ENCODE measurements at regions not wholly inside any gene's neighbourhood (a gene's known extent, or its start where the extent isn't known, plus 50 kb on each side); places are given as distances from the start of the nearest gene placed in this dataset.

GRCh38 chr6:163954088-163954775, 539.7 kb downstream of the QKI start:
- Mint-ChIP-seq H3K4me1 (ENCODE audit: low read depth, unreplicated experiment) (no peaks in the 10 kb centered on the region), H3K27ac (ENCODE audit: unreplicated experiment) (no peak overlapping the region), H3K36me3 (ENCODE audit: insufficient read depth, unreplicated experiment) (no peaks in the 10 kb centered on the region), H3K9me3 (ENCODE audit: unreplicated experiment) (no peaks in the 10 kb centered on the region), H3K27me3 (ENCODE audit: insufficient read depth, unreplicated experiment) (peaks cover 3% of the 10 kb centered on the region), H3K4me3 (ENCODE audit: unreplicated experiment) (no peak overlapping the region)
- TF ChIP-seq, protein P1, sequence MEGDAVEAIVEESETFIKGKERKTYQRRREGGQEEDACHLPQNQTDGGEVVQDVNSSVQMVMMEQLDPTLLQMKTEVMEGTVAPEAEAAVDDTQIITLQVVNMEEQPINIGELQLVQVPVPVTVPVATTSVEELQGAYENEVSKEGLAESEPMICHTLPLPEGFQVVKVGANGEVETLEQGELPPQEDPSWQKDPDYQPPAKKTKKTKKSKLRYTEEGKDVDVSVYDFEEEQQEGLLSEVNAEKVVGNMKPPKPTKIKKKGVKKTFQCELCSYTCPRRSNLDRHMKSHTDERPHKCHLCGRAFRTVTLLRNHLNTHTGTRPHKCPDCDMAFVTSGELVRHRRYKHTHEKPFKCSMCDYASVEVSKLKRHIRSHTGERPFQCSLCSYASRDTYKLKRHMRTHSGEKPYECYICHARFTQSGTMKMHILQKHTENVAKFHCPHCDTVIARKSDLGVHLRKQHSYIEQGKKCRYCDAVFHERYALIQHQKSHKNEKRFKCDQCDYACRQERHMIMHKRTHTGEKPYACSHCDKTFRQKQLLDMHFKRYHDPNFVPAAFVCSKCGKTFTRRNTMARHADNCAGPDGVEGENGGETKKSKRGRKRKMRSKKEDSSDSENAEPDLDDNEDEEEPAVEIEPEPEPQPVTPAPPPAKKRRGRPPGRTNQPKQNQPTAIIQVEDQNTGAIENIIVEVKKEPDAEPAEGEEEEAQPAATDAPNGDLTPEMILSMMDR (IDR thresholded peaks at IDR 0.05; ENCODE audit: insufficient read depth in 1 of 2, low read depth in 1 of 2, low read length in 1 of 2, severe bottlenecking in 1 of 2, unreplicated experiment in 1 of 2), result no peak
- intact Hi-C loops (cut with micrococcal nuclease; ENCODE audit: unreplicated experiment), result loop anchor here (10.0 kb wide), 1 partner anchor 209 kb away; no protein-coding TSS in a partner anchor
- no TSS peak for BruUV-seq (replicated peaks)
- ChIA-PET CTCF (no interaction called here), POLR2A (no interaction called here)
- Histone ChIP-seq H3K4me1 (no peaks in the 10 kb centered on the region), H3K4me3 (ENCODE audit: low read depth, low read length) (no peak overlapping the region), H3K9me3 (no peaks in the 10 kb centered on the region), H3K27me3 (replicated peaks; ENCODE audit: control insufficient read depth, insufficient read depth, low read length) (no peaks in the 10 kb centered on the region), H3K36me3 (ENCODE audit: control insufficient read depth, insufficient read depth, low read length) (no peaks in the 10 kb centered on the region)
- no peak for DNase-seq

DNA sequence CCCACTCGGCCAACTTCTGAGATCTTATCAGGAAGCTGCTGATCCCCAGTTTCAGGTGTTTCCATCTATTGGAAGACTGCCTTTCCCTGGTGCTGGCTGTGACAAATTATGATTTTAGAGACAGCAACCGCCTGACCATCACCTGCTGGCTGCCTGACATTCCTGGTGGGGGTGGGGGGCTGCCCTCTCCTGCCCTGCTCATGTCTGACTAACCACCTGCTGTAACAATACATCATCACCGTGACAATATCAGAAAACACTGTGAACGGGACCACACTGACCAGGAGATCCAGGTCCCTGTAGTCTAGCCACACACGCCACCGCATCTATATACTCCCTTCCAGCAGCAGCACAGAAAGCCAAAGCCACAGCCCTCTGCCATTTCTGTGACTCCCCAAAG, 537.5 kb downstream of the QKI start:
- CTCF ChIA-PET, result no interaction called here
- Mint-ChIP-seq H3K4me3 (ENCODE audit: unreplicated experiment) (no peak overlapping the region), H3K9me3 (ENCODE audit: unreplicated experiment) (peaks cover 7% of the 10 kb centered on the region), H3K36me3 (ENCODE audit: insufficient read depth, unreplicated experiment) (no peaks in the 10 kb centered on the region), H3K27me3 (ENCODE audit: insufficient read depth, unreplicated experiment) (peaks cover 6% of the 10 kb centered on the region), H3K4me1 (ENCODE audit: low read depth, unreplicated experiment) (no peaks in the 10 kb centered on the region), H3K27ac (ENCODE audit: unreplicated experiment) (no peak overlapping the region)
- no peaks in the 10 kb centered on the region for H3K4me1 ChIP-seq
- POLR2A ChIA-PET, result no interaction called here
- H3K36me3 ChIP-seq (ENCODE audit: control insufficient read depth, insufficient read depth, low read length), result no peaks in the 10 kb centered on the region
- H3K9me3 ChIP-seq, result no peaks in the 10 kb centered on the region
- DNase-seq, result no peak
- intact Hi-C loops (cut with micrococcal nuclease; ENCODE audit: unreplicated experiment), result loop anchor here (10.0 kb wide), 1 partner anchor 207 kb away; no protein-coding TSS in a partner anchor
- TF ChIP-seq, protein P1 (IDR thresholded peaks at IDR 0.05; ENCODE audit: insufficient read depth in 1 of 2, low read depth in 1 of 2, low read length in 1 of 2, severe bottlenecking in 1 of 2, unreplicated experiment in 1 of 2), result no peak
- H3K27me3 ChIP-seq (replicated peaks; ENCODE audit: control insufficient read depth, insufficient read depth, low read length), result no peaks in the 10 kb centered on the region
- BruUV-seq (replicated peaks), result no TSS peak
- H3K4me3 ChIP-seq (ENCODE audit: low read depth, low read length), result no peak overlapping the region

DNA sequence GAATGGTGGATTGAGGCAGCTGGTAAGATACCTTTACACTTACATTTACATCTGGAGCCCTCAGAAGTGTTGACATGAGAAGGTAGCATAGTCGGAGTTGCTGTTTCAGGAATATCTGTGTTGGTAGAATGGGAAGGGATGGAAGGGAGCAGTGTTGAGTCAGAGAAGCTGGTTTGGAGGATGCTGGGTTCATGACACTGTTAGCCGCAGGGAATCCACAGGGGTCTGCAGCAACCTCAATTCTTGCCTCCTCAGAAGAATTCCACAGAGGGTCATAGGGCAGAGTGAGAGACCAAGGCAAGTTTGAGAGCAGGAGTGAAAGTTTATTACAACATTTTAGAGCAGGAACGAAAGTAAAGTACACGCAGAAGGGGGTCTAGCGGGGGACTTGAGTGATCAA, 536.8 kb downstream of the QKI start:
- no peaks in the 10 kb centered on the region for H3K9me3 ChIP-seq
- DNase-seq, result no peak
- intact Hi-C loops (cut with micrococcal nuclease; ENCODE audit: unreplicated experiment), result loop anchor here (10.0 kb wide), 1 partner anchor 207 kb away; no protein-coding TSS in a partner anchor
- POLR2A ChIA-PET, result no interaction called here
- Mint-ChIP-seq H3K36me3 (ENCODE audit: insufficient read depth, unreplicated experiment) (no peaks in the 10 kb centered on the region), H3K4me1 (ENCODE audit: low read depth, unreplicated experiment) (no peaks in the 10 kb centered on the region), H3K4me3 (ENCODE audit: unreplicated experiment) (no peak overlapping the region), H3K27ac (ENCODE audit: unreplicated experiment) (no peak overlapping the region), H3K9me3 (ENCODE audit: unreplicated experiment) (peaks cover 7% of the 10 kb centered on the region), H3K27me3 (ENCODE audit: insufficient read depth, unreplicated experiment) (peaks cover 6% of the 10 kb centered on the region)
- CTCF ChIA-PET, result no interaction called here
- BruUV-seq (replicated peaks), result no TSS peak
- no peaks in the 10 kb centered on the region for H3K4me1 ChIP-seq
- TF ChIP-seq, protein P1 (IDR thresholded peaks at IDR 0.05; ENCODE audit: insufficient read depth in 1 of 2, low read depth in 1 of 2, low read length in 1 of 2, severe bottlenecking in 1 of 2, unreplicated experiment in 1 of 2), result no peak
- H3K27me3 ChIP-seq (replicated peaks; ENCODE audit: control insufficient read depth, insufficient read depth, low read length), result no peaks in the 10 kb centered on the region
- no peak overlapping the region for H3K4me3 ChIP-seq (ENCODE audit: low read depth, low read length)
- no peaks in the 10 kb centered on the region for H3K36me3 ChIP-seq (ENCODE audit: control insufficient read depth, insufficient read depth, low read length)

Measured in Caco-2 (cell line).